Mesothelial cell of epicardium (in vitro differentiated cells): ENCODE measurements at regions not wholly inside any gene's neighbourhood (a gene's known extent, or its start where the extent isn't known, plus 50 kb on each side); places are given as distances from the start of the nearest gene placed in this dataset.
A peak's percentile ranks its signal among the peaks of the same experiment; 100 is the strongest.

Source experiments
- DNase-seq, 2 experiments: peaks; one replicate each; pipeline ENCODE4 v3.0.0; 2021; ENCODE audit warnings: low spot score in 2 of 2; ENCODE audit not compliant: unreplicated experiment in 2 of 2
- H3K27ac Mint-ChIP-seq: 2 replicates; pipeline ENCODE4 v1.8.0; 2021; ENCODE audit warnings: mixed read lengths
- H3K27me3 Mint-ChIP-seq: 2 replicates; pipeline ENCODE4 v1.8.0; 2021; ENCODE audit warnings: low read depth, mixed read lengths
- H3K36me3 Mint-ChIP-seq: 2 replicates; pipeline ENCODE4 v1.8.0; 2021; ENCODE audit warnings: mixed read lengths
- H3K4me1 Mint-ChIP-seq: 2 replicates; pipeline ENCODE4 v1.8.0; 2021; ENCODE audit warnings: mixed read lengths
- H3K4me3 Mint-ChIP-seq: 2 replicates; pipeline ENCODE4 v1.8.0; 2021; ENCODE audit warnings: mild to moderate bottlenecking, moderate library complexity, mixed read lengths
- H3K9me3 Mint-ChIP-seq: 2 replicates; pipeline ENCODE4 v1.8.0; 2021; ENCODE audit warnings: mixed read lengths
- TF ChIP-seq, protein P1 (sequence below): fragments of 200-600 bp; sonication (generic); IDR thresholded peaks from one replicate; pipeline ENCODE4 v1.5.0; 2021; ENCODE audit warnings: antibody characterized with exemption; ENCODE audit not compliant: unreplicated experiment

DNA sequence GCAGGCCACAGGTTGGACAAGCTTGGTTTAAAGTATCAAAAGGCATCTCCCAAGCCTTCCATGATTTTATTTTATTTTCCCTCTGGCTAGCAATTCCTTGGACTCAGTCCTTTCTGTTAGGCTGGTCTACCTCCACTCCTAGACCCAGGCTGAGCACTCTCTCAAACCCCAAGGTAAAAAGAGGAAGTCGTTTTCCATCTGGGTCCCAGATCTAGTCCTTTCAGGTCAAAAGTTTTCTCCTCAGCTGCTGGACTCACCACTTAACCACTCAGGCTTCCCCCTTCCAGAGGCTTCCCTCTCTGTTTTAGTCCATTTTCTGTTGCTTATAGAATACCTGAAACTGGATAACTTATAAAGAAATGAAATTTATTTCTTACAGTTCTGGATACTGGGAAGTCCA is 252.3 kb upstream of the MKLN1 start:
- Mint-ChIP-seq H3K27me3 (no peaks in the 10 kb centered on the region), H3K27ac (no peak overlapping the region), H3K9me3 (no peaks in the 10 kb centered on the region), H3K4me1 (peaks cover 16% of the 10 kb centered on the region), H3K36me3 (no peaks in the 10 kb centered on the region), H3K4me3 (no peak overlapping the region)
- TF ChIP-seq, protein P1, sequence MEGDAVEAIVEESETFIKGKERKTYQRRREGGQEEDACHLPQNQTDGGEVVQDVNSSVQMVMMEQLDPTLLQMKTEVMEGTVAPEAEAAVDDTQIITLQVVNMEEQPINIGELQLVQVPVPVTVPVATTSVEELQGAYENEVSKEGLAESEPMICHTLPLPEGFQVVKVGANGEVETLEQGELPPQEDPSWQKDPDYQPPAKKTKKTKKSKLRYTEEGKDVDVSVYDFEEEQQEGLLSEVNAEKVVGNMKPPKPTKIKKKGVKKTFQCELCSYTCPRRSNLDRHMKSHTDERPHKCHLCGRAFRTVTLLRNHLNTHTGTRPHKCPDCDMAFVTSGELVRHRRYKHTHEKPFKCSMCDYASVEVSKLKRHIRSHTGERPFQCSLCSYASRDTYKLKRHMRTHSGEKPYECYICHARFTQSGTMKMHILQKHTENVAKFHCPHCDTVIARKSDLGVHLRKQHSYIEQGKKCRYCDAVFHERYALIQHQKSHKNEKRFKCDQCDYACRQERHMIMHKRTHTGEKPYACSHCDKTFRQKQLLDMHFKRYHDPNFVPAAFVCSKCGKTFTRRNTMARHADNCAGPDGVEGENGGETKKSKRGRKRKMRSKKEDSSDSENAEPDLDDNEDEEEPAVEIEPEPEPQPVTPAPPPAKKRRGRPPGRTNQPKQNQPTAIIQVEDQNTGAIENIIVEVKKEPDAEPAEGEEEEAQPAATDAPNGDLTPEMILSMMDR = no peak
- DNase-seq = no peak

DNA sequence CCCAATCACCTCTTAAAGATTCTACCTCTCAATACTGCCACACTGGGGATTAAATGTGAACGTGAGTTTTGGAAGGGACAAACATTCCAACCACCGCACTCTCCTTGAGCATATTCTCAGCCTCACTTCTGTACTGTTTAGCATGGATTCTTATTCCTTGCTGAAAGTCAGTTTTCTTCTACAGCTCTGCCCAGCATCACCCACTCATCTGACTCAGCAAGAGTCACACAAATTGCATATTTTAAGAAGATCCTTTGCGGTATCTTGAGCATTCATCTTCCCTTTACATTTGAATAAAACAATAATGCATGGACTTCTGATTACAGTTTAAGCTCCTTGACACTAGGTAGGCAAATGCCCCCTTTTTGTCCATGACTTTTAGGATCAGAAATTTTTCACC is 251.6 kb upstream of the MKLN1 start:
- H3K9me3 Mint-ChIP-seq = no peaks in the 10 kb centered on the region
- H3K36me3 Mint-ChIP-seq = no peaks in the 10 kb centered on the region
- no peak overlapping the region for H3K4me3 Mint-ChIP-seq
- TF ChIP-seq, protein P1 = no peak
- H3K27ac Mint-ChIP-seq = no peak overlapping the region
- H3K27me3 Mint-ChIP-seq = no peaks in the 10 kb centered on the region
- H3K4me1 Mint-ChIP-seq = peaks cover 16% of the 10 kb centered on the region
- DNase-seq = no peak

DNA sequence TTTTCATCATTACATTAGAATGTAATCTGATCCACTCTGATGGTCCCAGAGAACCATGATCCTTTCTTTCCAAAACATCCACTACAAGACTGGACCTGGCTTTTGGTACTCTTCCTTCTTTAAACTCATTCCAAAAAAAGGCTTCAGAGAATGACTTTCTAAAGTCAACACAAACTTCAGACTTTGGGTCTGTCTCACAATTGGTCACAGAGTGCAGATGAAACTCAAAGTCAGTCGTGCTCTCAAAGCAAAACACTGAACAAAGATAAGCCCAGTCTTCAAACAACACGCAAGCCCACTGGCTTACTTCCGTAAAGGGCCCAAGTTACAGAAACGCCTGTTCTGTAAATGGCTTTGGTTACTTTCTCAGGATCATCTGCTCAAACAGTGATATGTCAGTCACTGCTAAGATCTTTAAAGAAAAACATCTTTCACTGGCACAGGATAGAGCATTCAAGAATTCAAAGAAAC is 250.9 kb upstream of the MKLN1 start:
- H3K27me3 Mint-ChIP-seq = no peaks in the 10 kb centered on the region
- H3K4me1 Mint-ChIP-seq = peaks cover 16% of the 10 kb centered on the region
- no peak overlapping the region for H3K4me3 Mint-ChIP-seq
- no peak for DNase-seq
- no peaks in the 10 kb centered on the region for H3K36me3 Mint-ChIP-seq
- H3K9me3 Mint-ChIP-seq = no peaks in the 10 kb centered on the region
- TF ChIP-seq, protein P1 = no peak
- H3K27ac Mint-ChIP-seq = peak overlapping the region; percentile 94

DNA sequence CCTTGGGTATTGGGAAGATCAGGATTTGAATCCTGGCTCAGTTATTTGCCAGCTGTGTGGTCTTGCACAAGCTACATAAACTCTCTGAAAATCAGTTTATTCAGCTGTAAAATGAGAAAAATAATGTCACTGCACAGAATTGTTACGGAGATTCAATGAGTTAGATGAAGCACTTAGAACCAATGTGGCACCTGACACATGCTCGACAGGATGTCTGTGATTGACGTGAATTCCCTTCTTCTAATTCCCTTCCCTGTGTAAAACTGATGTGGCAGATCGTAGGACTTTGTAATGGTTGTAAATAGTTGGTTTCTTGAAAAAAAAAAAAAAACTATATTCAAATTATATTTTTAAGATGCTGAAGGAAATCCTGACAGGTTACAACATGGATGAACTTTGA is 249.9 kb upstream of the MKLN1 start:
- Mint-ChIP-seq H3K4me3 (no peak overlapping the region), H3K9me3 (no peaks in the 10 kb centered on the region), H3K27me3 (no peaks in the 10 kb centered on the region), H3K36me3 (no peaks in the 10 kb centered on the region), H3K4me1 (peaks cover 13% of the 10 kb centered on the region), H3K27ac (no peak overlapping the region)
- TF ChIP-seq, protein P1 = no peak
- no peak for DNase-seq

DNA sequence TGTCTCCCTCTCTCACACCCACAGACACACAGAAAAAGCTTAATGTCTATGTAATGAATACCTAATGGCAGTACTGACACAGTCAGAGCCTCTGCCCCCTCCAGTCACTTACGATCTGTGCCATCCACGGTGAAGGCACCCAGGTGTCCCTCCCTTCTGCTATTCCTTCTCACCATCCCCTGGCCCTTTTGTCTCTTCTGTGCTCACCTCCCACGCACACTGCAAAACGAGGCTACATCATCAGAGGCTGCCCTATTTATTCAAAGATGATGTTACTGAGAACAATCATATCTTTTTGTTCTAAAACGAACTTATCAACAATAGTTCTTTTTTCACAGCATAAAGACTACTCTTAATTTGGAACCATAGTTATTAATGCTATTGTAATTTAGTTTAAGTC is 246.9 kb upstream of the MKLN1 start:
- no peak overlapping the region for H3K27ac Mint-ChIP-seq
- no peaks in the 10 kb centered on the region for H3K36me3 Mint-ChIP-seq
- H3K27me3 Mint-ChIP-seq = no peaks in the 10 kb centered on the region
- no peak for DNase-seq
- peaks cover 12% of the 10 kb centered on the region for H3K4me1 Mint-ChIP-seq
- no peak overlapping the region for H3K4me3 Mint-ChIP-seq
- TF ChIP-seq, protein P1 = no peak
- H3K9me3 Mint-ChIP-seq = no peaks in the 10 kb centered on the region

DNA sequence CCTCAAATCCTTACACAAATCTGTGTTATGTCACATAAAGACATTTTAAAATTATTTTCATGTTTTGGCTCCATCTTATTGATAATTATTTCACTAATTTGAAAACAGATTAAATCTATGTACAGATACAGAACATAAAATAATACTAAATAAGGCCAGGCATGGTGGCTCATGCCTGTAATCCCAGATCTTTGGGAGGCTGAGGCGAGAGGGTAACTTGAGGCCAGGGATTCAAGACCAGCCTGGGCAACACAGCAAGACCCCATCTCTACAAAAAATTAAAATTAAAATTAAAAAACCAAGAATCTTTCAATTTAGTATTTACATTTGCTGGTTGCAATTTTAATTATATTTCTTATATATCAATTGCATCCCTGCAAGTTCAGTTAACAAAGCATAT is 246.4 kb upstream of the MKLN1 start:
- Mint-ChIP-seq H3K27ac (no peak overlapping the region), H3K9me3 (no peaks in the 10 kb centered on the region)

More for the DNA sequence above, 246.4 kb upstream of the MKLN1 start:
- TF ChIP-seq, protein P1 = no peak
- DNase-seq = no peak
- Mint-ChIP-seq H3K36me3 (no peaks in the 10 kb centered on the region), H3K27me3 (no peaks in the 10 kb centered on the region), H3K4me3 (no peak overlapping the region), H3K4me1 (peaks cover 7% of the 10 kb centered on the region)
